Upper lobe of left lung (tissue), 6 donors: ENCODE measurements at regions not wholly inside any gene's neighbourhood (a gene's known extent, or its start where the extent isn't known, plus 50 kb on each side); places are given as distances from the start of the nearest gene placed in this dataset.

ENCODE experiments used
- ATAC-seq, 2 donors: fragments of 200-7000 bp; cut with Tn5 transposase; one replicate each; pipeline ENCODE4 v1.9.1; 2022; ENCODE audit warnings: mild to moderate bottlenecking in 2 of 2, moderate library complexity in 2 of 2; ENCODE audit not compliant: low FRiP score in 2 of 2
- DNase-seq, 2 donors: peaks; one replicate each; pipeline ENCODE4 v3.0.0-alpha.2; 2019 to 2020
- H3K27ac ChIP-seq, 4 donors: fragments of 200-600 bp; sonication (generic); one replicate each; pipeline ENCODE4 v1.5.1; 2016 to 2019
- H3K27me3 ChIP-seq, 4 donors: fragments of 200-600 bp; sonication (generic); one replicate each; pipeline ENCODE4 v1.5.1; 2017 to 2019
- H3K36me3 ChIP-seq, 4 donors: fragments of 200-600 bp; sonication (generic); one replicate each; pipeline ENCODE4 v1.5.1; 2016 to 2019
- H3K4me1 ChIP-seq, 4 donors: fragments of 200-600 bp; sonication (generic); one replicate each; pipeline ENCODE4 v1.5.1; 2018 to 2019
- H3K4me3 ChIP-seq, 4 donors: fragments of 200-600 bp; sonication (generic); one replicate each; pipeline ENCODE4 v1.5.1; 2017 to 2019; ENCODE audit warnings: mild to moderate bottlenecking in 2 of 4, moderate library complexity in 1 of 4
- H3K9me3 ChIP-seq, 4 donors: fragments of 200-600 bp; sonication (generic); one replicate each; pipeline ENCODE4 v1.5.1; 2018 to 2019
- CTCF ChIP-seq, 6 experiments: fragments of 450-650 bp in 4 of 6; fragments of 200-600 bp in 2 of 6; sonication (generic) in 2 of 6; IDR thresholded peaks; one replicate each; pipeline ENCODE4 v1.5.1; 2016 to 2019; ENCODE audit warnings: antibody characterized with exemption in 6 of 6
- EP300 ChIP-seq, 4 donors: sonication (generic); formaldehyde crosslinking; IDR thresholded peaks; one replicate each; pipeline ENCODE4 v1.5.1; 2017; ENCODE audit warnings: antibody characterized with exemption in 4 of 4, control low read depth in 2 of 4
- POLR2A ChIP-seq, 4 donors: fragments of 450-650 bp; IDR thresholded peaks; one replicate each; pipeline ENCODE4 v1.5.1; 2016 to 2017; ENCODE audit warnings: antibody characterized with exemption in 4 of 4, mild to moderate bottlenecking in 2 of 4
- POLR2AphosphoS5 ChIP-seq, 2 donors: sonication (generic); formaldehyde crosslinking; IDR thresholded peaks; one replicate each; pipeline ENCODE4 v1.5.1; 2017; ENCODE audit warnings: antibody characterized with exemption in 2 of 2
- WGBS, 2 donors: methylation state at CpG; one replicate each; pipeline ENCODE4 v1.1.5; 2017 to 2018; 5-methylcytosine and 5-hydroxymethylcytosine counted together
- donor health status: DM: no; HTN: no; CAD: no; lungs with moderate emphysema.
- donor health status: DM: no; HTN: yes; CAD: no; lungs with severe emphysema.

- no peaks in the 10 kb centered on the region for H3K27me3 ChIP-seq
- TF ChIP-seq CTCF (IDR thresholded peaks at IDR 0.05) (no peak), POLR2AphosphoS5 (IDR thresholded peaks at IDR 0.05) (no peak), EP300 (IDR thresholded peaks at IDR 0.05) (no peak), POLR2A (IDR thresholded peaks at IDR 0.05) (no peak)
- no peak for DNase-seq
- ATAC-seq = no peak
- no peaks in the 10 kb centered on the region for H3K9me3 ChIP-seq
- 57 to 63% methylated on average over 4 of the region's 4 CpGs for WGBS, 2 donors
- no peaks in the 10 kb centered on the region for H3K36me3 ChIP-seq
- no peak overlapping the region for H3K4me3 ChIP-seq
- peaks cover 8 to 10% (median 10%) of the 10 kb centered on the region in 4 donors for H3K4me1 ChIP-seq
- no peak overlapping the region for H3K27ac ChIP-seq
These were observed 141.0 kb downstream of the OR2B2 start for GRCh38 chr6:27771235-27771634.

GRCh38 chr6:27770724-27771123 is 141.5 kb downstream of the OR2B2 start:
- Histone ChIP-seq H3K27me3 (no peaks in the 10 kb centered on the region), H3K27ac (no peak overlapping the region), H3K9me3 (no peaks in the 10 kb centered on the region), H3K36me3 (no peaks in the 10 kb centered on the region), H3K4me1 (peaks cover 8 to 10% (median 10%) of the 10 kb centered on the region in 4 donors), H3K4me3 (no peak overlapping the region)
- DNase-seq = no peak
- WGBS, 2 donors = 81 to 91% methylated on average over 3 of the region's 3 CpGs
- no peak for ATAC-seq
- no peak for TF ChIP-seq POLR2A (IDR thresholded peaks at IDR 0.05)
- TF ChIP-seq EP300 (IDR thresholded peaks at IDR 0.05) = no peak
- TF ChIP-seq CTCF (IDR thresholded peaks at IDR 0.05) = no peak
- no peak for TF ChIP-seq POLR2AphosphoS5 (IDR thresholded peaks at IDR 0.05)

DNA sequence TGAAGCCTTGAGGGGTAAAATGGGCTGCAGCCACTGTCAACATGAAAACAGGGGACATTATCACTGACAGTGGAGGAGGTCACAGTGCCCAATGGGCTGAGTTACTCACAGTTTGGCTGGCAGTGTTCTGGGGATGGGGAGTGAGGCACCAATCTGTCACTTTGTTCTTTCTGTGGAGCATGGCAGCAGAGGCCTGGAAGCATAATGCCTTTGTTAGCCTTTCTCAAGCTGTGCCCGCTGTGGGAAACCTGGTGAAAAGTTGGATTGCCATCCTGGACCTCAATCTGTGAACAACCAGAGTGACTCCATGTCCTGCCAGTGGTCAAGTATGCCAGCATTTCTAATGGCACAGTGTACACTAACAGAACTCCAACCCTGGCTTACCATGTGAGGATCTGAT is 143.6 kb downstream of the OR2B2 start:
- TF ChIP-seq POLR2AphosphoS5 (IDR thresholded peaks at IDR 0.05) = no peak
- no peak for TF ChIP-seq CTCF (IDR thresholded peaks at IDR 0.05)
- no peak for TF ChIP-seq POLR2A (IDR thresholded peaks at IDR 0.05)
- no peak for TF ChIP-seq EP300 (IDR thresholded peaks at IDR 0.05)
- ATAC-seq = no peak
- H3K4me1 ChIP-seq = peaks cover 8 to 10% (median 8%) of the 10 kb centered on the region in 4 donors
- no peak overlapping the region for H3K4me3 ChIP-seq
- H3K27ac ChIP-seq = no peak overlapping the region
- 94 to 100% methylated on average over 1 of the region's 1 CpG for WGBS, 2 donors
- H3K9me3 ChIP-seq = no peaks in the 10 kb centered on the region
- no peak for DNase-seq
- no peaks in the 10 kb centered on the region for H3K27me3 ChIP-seq
- H3K36me3 ChIP-seq = no peaks in the 10 kb centered on the region

DNA sequence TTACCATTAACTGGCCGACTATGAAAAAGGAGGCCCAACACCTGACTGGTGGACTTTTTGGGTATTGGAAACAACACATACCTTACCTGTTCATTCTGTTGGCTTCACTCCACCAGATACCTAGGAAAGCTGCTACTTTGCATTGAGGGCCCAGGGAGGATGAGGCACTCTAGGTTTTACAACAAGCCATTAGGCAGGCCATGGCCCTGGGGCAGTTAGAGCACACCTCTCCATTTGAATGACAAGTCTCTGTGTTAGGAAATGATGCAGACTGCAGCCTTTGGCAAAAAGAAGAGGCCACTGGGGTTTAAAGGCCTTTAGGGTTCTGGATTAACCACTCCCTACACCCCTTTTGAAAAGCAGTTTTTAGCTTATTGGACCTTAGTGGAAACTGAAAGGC is 144.3 kb downstream of the OR2B2 start:
- Histone ChIP-seq H3K9me3 (no peaks in the 10 kb centered on the region), H3K4me1 (peaks cover 6 to 8% (median 8%) of the 10 kb centered on the region in 4 donors), H3K36me3 (no peaks in the 10 kb centered on the region), H3K4me3 (no peak overlapping the region), H3K27me3 (no peaks in the 10 kb centered on the region), H3K27ac (no peak overlapping the region)
- 95 to 100% methylated on average over 1 of the region's 1 CpG for WGBS, 2 donors
- no peak for DNase-seq
- no peak for ATAC-seq
- TF ChIP-seq EP300 (IDR thresholded peaks at IDR 0.05) (no peak), POLR2A (IDR thresholded peaks at IDR 0.05) (no peak), CTCF (IDR thresholded peaks at IDR 0.05) (no peak), POLR2AphosphoS5 (IDR thresholded peaks at IDR 0.05) (no peak)

- ATAC-seq = no peak
- Histone ChIP-seq H3K27ac (no peak overlapping the region), H3K4me3 (no peak overlapping the region), H3K36me3 (no peaks in the 10 kb centered on the region), H3K4me1 (no peaks in the 10 kb centered on the region), H3K27me3 (no peaks in the 10 kb centered on the region), H3K9me3 (no peaks in the 10 kb centered on the region)
- TF ChIP-seq POLR2AphosphoS5 (IDR thresholded peaks at IDR 0.05) (no peak), CTCF (IDR thresholded peaks at IDR 0.05) (no peak), POLR2A (IDR thresholded peaks at IDR 0.05) (no peak)
- no peak for DNase-seq
- 90 to 91% methylated on average over 1 of the region's 1 CpG for WGBS, 2 donors
These were observed 145.8 kb downstream of the OR2B2 start for GRCh38 chr6:27766405-27766804.
